Medulla oblongata (tissue), 1 donor: ENCODE measurements at regions not wholly inside any gene's neighbourhood (a gene's known extent, or its start where the extent isn't known, plus 50 kb on each side); places are given as distances from the start of the nearest gene placed in this dataset.

Source experiments
- DNase-seq: peaks from one replicate; pipeline ENCODE4 v3.0.0-alpha.2; 2015; ENCODE audit errors: extremely low spot score

GRCh38 chr16:9458816-9459215 is 367.4 kb downstream of the HAPSTR1 start:
- no peak for DNase-seq

DNA sequence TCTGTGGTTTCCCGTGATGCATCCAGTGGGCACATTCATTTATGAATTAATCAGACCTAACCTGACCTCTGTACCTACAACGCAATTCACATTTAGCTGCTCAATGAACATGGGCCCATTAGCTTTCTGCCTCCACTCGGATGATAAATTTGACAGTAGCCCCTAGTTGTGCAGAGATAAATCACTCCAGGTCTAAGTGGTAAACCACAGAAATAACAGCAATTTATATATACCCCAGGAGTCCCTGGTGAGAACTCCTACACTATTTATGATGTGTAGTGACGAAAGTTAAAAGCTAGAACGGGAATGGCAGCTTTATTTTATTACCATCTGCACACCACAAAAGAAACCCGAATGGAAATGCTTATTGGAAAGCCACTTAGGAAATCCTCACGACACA is 371.5 kb downstream of the HAPSTR1 start:
- no peak for DNase-seq

GRCh38 chr16:9463461-9463860 is 372.0 kb downstream of the HAPSTR1 start:
- DNase-seq, result no peak

DNA sequence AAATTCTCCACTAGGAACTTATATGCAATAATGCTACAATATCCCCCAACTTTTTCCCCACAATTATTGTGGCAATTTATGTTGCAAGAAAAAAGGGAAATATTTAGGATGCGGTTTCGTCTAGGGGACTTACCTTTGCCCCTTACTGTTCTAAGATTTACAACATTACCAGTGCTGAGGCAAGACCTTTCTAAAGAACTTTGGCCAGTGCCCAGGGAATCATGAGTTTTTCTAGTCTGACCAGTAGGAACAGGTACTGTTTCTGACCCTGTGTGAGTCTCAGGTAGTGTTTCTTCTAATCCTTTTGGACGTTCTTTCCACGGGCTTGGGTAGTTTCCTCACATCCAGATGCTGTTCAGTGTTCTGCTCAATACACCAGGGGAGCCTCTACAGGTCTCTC is 373.7 kb downstream of the HAPSTR1 start:
- DNase-seq, result no peak

DNA sequence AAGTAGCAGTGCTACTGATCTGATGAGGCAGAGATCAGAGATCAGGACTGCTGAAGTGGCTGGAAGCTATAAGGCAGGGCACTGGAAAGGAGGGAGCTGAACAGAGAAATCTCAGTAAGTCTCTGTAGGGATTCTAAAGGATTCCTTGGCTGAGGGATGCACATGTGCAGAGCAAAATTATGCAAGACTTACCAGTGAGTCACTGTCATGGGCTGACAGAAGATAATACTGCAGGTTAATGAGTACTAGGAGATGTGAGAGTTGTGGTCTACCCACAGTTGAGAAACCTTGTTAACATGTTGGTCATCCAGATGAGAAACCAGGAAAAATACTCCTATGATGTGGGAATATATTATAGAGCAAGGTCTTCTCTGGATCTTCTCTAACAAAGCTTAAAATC is 378.1 kb downstream of the HAPSTR1 start:
- DNase-seq, result no peak

DNA sequence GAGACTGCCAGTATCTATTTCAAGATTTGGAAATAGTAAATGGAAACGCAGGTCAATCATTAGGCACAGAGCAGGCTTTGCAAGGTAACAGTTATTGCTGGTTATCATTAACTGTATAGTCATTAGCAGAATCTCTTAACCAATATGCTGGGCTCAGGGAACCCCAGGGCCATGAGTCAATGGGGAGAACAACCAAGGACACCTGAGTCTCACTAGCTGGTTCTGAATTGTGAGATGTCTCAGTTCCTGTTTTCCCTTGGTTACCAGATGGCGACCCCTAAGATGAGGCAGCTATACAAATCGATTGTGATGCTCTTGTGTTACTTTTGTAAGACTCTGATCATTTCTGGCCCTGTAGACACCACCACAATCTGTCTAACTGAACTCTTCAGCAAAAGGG is 385.3 kb downstream of the HAPSTR1 start:
- DNase-seq, result no peak

DNA sequence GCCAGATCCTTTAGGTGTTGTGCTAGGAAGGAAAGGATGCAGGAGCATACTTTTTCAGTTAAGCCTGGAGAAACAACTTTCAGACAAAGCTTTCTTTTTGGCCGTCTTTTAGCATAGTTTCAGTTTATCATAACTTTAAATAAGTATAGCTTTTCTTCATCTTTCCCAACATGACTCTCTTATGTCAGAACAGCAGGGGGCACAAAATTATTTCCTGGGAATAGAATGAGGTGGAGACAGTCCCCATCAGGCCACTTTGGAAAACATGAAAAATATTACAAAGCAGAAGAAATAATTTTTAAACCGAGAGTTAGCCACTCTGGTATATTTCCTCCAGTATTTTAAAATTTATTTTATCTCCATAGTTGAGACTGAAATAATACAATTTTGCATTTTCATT is 387.6 kb downstream of the HAPSTR1 start:
- DNase-seq, result no peak

DNA sequence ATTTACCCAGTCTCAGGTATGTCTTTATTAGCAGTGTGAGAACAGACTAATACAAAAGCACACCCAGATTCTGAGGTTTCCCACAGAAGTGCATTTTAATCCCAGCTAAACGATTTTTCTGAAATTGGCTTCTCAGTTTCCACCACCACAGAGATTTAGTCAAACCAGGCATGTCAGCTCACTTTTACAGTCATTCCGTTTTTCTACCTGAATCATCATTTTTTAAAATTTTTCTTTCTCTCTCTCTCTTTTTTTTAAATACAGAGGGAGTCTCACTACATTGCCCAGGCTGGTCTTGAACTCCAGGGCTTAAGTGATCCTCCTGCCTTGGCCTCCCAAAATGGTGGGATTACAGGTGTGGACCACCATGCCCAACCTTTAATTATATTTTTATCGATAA is 389.1 kb downstream of the HAPSTR1 start:
- no peak for DNase-seq

GRCh38 chr16:9481747-9482730 is 390.6 kb downstream of the HAPSTR1 start:
- DNase-seq, result no peak

DNA sequence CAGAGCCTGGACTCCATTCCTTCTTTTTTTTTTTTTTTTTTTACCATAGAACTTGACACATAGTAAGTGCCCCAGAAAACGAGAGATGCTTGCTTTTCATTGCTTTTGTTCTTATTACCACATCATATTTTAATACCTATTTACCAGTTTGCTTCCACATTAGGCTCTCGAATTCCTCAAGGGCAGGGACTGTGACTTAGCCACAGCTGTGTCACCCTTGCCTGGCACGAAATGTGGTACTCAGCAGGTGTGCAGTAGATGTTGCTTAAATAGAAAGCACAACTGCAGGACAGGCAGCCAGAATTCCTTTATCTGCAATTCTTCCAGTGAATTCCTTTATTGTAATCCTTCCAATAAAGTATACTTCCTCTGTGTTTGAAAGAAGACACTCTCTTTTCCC is 393.0 kb downstream of the HAPSTR1 start:
- no peak for DNase-seq

- no peak for DNase-seq
These were observed 393.4 kb downstream of the HAPSTR1 start for GRCh38 chr16:9484881-9485280.

- peak; percentile 81 for DNase-seq
These were observed 398.5 kb downstream of the HAPSTR1 start for GRCh38 chr16:9489835-9490467.

GRCh38 chr16:9495824-9496223 is 404.4 kb downstream of the HAPSTR1 start:
- no peak for DNase-seq

- DNase-seq, result no peak
These were observed 406.3 kb downstream of the HAPSTR1 start for GRCh38 chr16:9497750-9498149.

- peak; percentile 13 for DNase-seq
These were observed 408.6 kb downstream of the HAPSTR1 start for GRCh38 chr16:9499941-9500593.

- DNase-seq, result no peak
These were observed 409.4 kb downstream of the HAPSTR1 start for GRCh38 chr16:9500872-9501271.

- DNase-seq, result no peak
These were observed 412.0 kb downstream of the HAPSTR1 start for GRCh38 chr16:9503251-9503984.

DNA sequence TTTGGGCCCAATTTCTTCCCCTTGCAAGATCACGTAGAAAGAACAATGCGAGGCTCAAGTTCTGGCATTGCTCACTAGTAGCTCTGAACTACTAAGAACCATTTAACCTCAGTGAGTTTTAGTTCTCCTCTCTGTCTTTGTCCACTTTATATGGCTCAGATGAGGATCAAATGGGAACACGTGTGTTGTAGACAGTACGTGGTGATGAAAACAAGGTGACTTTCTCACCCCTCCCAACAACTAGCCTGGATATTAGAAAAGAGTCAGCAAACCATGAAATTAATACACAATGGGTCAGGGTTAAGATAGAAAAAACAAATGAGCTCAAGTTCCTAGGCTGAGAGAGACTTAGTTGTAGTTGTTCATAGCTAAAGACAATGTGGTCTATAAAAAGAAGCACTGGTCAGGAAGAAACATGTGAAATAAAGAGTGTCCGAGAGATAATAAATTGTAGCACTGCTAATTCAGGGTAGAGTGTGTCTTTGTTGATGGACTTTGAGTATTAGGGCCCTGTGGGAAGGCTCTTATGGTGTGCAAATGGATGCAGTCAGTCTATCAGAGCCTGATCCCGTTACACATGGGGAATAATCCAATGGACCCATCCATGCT is 417.0 kb downstream of the HAPSTR1 start:
- DNase-seq, result no peak

GRCh38 chr16:9509663-9510062 is 418.2 kb downstream of the HAPSTR1 start:
- no peak for DNase-seq

DNA sequence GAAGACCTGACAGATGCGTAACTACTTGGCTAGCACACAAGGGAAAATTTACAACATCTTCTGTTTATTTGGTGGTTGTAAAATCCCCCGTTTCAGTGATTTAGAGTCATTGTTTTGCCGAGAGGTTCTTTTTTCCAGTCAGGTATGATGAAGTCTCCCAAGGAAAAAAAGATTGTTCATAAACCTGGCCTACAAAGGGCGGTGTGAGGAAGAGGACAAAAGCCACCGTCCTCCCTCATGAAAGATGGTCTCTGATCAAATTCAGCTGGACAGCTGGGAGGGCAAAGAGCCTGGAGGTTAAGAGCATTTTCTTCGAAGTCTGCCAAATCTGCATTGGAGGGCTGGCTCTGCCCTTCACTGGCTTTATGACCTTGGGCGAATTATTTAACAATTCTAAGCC is 419.9 kb downstream of the HAPSTR1 start:
- no peak for DNase-seq

- DNase-seq, result no peak
These were observed 425.0 kb downstream of the HAPSTR1 start for GRCh38 chr16:9516444-9516843.
